IPS-18a (cell line): ENCODE measurements at regions not wholly inside any gene's neighbourhood (a gene's known extent, or its start where the extent isn't known, plus 50 kb on each side); places are given as distances from the start of the nearest gene placed in this dataset.
"Not testable (repeated sequence)": the region's sequence is repeated elsewhere in the genome, so short reads cannot be mapped to it uniquely, and the experiment has no call there.

Experiments
- H3K27ac ChIP-seq: one replicate; pipeline ENCODE4 v1.5.1; 2013; ENCODE audit warnings: low read length
- H3K27me3 ChIP-seq: one replicate; pipeline ENCODE4 v1.6.1; 2013; ENCODE audit warnings: mild to moderate bottlenecking, low read length; ENCODE audit not compliant: control insufficient read depth, insufficient read depth
- H3K36me3 ChIP-seq: one replicate; pipeline ENCODE4 v1.6.1; 2013; ENCODE audit warnings: low read depth, low read length; ENCODE audit not compliant: control insufficient read depth
- H3K4me1 ChIP-seq: one replicate; pipeline ENCODE4 v1.6.1; 2013; ENCODE audit warnings: low read depth, low read length; ENCODE audit not compliant: control insufficient read depth
- H3K4me3 ChIP-seq: one replicate; pipeline ENCODE4 v1.5.1; 2013; ENCODE audit warnings: low read length
- H3K9ac ChIP-seq: one replicate; pipeline ENCODE4 v1.6.1; 2013; ENCODE audit warnings: mild to moderate bottlenecking, low read length, moderate library complexity
- H3K9me3 ChIP-seq: one replicate; pipeline ENCODE4 v1.6.1; 2013; ENCODE audit warnings: low read depth, low read length; ENCODE audit not compliant: control insufficient read depth

DNA sequence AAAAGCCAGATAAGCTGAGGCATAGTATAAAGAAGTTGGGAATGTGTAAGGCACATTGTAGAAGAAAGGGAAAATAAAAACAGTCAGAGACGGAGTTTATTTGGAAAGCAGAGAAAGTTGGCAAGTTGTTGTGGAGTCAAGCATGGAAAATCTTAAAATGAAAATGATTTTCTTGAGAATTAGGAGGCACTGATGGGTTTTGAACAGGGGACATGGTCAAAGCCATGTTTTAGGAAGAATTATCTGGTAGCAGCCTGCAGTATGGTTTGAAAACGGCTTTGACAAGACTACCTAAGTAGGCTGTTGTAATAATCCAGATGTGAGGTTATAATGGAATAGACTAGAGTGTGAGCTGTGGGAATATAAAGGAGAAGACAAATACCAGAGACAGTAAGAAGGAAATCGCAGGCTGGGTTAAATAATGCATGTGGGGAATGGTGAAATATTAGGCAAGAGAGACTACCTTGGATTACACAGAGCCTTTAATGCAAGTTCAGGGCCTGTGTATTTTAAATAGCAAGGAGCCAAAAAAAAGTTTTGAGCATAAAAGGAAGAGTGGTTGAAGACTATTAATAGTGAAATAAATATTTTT lies 130.4 kb upstream of the MEOX2 start:
- Histone ChIP-seq H3K4me1 (no peaks in the 10 kb centered on the region), H3K4me3 (no peak overlapping the region), H3K9ac (no peak overlapping the region), H3K27me3 (no peaks in the 10 kb centered on the region), H3K9me3 (no peaks in the 10 kb centered on the region), H3K27ac (no peak overlapping the region), H3K36me3 (no peaks in the 10 kb centered on the region)

DNA sequence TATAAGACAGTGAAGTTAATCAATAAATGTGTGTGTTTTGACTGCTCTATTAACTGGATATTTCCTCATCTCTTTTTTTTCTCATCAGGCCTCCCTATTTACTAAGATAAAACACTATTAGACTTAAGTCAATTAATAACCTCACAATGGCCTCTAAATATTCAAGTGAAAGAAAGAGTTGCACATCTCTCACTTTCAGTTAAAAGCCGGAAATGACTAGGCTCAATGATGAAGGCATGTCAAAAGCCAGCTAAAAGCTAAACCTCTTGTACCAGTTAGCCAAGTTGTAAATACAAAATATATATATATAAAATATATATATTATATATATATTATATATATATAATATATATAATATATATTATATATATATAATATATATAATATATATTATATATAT lies 127.0 kb upstream of the MEOX2 start:
- no peak overlapping the region for H3K27ac ChIP-seq
- H3K9me3 ChIP-seq = no peaks in the 10 kb centered on the region
- no peaks in the 10 kb centered on the region for H3K36me3 ChIP-seq
- no peak overlapping the region for H3K4me3 ChIP-seq
- no peak overlapping the region for H3K9ac ChIP-seq
- H3K4me1 ChIP-seq = no peaks in the 10 kb centered on the region
- H3K27me3 ChIP-seq = no peaks in the 10 kb centered on the region

GRCh38 chr7:15810383-15810782 lies 123.9 kb upstream of the MEOX2 start:
- not testable (repeated sequence) for H3K4me3 ChIP-seq, H3K9me3 ChIP-seq, H3K36me3 ChIP-seq, H3K9ac ChIP-seq, H3K27ac ChIP-seq, H3K27me3 ChIP-seq, H3K4me1 ChIP-seq

GRCh38 chr7:15809936-15810335 lies 123.5 kb upstream of the MEOX2 start:
- H3K4me3 ChIP-seq, H3K36me3 ChIP-seq, H3K9ac ChIP-seq, H3K27ac ChIP-seq, H3K9me3 ChIP-seq, H3K27me3 ChIP-seq, H3K4me1 ChIP-seq: not testable (repeated sequence)

- Histone ChIP-seq H3K27me3 (no peaks in the 10 kb centered on the region), H3K4me1 (no peaks in the 10 kb centered on the region), H3K4me3 (no peak overlapping the region), H3K27ac (no peak overlapping the region), H3K9me3 (no peaks in the 10 kb centered on the region), H3K36me3 (no peaks in the 10 kb centered on the region), H3K9ac (no peak overlapping the region)
Observed at GRCh38 chr7:15805891-15806290, 119.4 kb upstream of the MEOX2 start.

DNA sequence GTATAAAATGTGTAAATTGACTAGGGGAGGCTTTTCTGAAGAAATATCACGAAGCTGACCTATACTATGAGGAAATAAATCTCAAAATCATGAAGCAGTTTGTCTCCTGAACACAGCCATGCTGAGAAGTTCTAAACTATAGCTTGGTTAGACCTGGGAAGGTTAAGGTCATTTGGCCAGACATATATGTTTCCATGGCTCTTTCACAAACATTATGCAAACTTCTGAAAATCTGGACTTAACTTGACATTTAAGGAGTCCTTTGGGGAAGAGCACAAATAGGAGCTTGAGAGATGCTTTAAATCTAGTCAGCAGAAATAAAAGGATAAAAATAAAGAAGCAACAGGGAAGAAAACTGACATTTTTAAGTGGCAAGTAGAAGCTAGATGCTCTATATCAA lies 115.9 kb upstream of the MEOX2 start:
- no peak overlapping the region for H3K9ac ChIP-seq
- no peaks in the 10 kb centered on the region for H3K4me1 ChIP-seq
- no peaks in the 10 kb centered on the region for H3K27me3 ChIP-seq

GRCh38 chr7:15801551-15801950 lies 115.1 kb upstream of the MEOX2 start:
- no peaks in the 10 kb centered on the region for H3K27me3 ChIP-seq
- no peak overlapping the region for H3K27ac ChIP-seq
- no peaks in the 10 kb centered on the region for H3K4me1 ChIP-seq
- H3K36me3 ChIP-seq = no peaks in the 10 kb centered on the region
- no peak overlapping the region for H3K4me3 ChIP-seq
- H3K9ac ChIP-seq = no peak overlapping the region
- no peaks in the 10 kb centered on the region for H3K9me3 ChIP-seq

More for the DNA sequence above, 115.9 kb upstream of the MEOX2 start:
- H3K4me3 ChIP-seq = no peak overlapping the region
- no peaks in the 10 kb centered on the region for H3K36me3 ChIP-seq
- H3K27ac ChIP-seq = no peak overlapping the region
- H3K9me3 ChIP-seq = no peaks in the 10 kb centered on the region

GRCh38 chr7:15801041-15801440 lies 114.6 kb upstream of the MEOX2 start:
- Histone ChIP-seq H3K27me3 (no peaks in the 10 kb centered on the region), H3K4me1 (no peaks in the 10 kb centered on the region), H3K9me3 (no peaks in the 10 kb centered on the region), H3K36me3 (no peaks in the 10 kb centered on the region), H3K4me3 (no peak overlapping the region), H3K27ac (no peak overlapping the region), H3K9ac (no peak overlapping the region)

GRCh38 chr7:15798081-15798480 lies 111.6 kb upstream of the MEOX2 start:
- Histone ChIP-seq H3K4me1 (no peaks in the 10 kb centered on the region), H3K36me3 (no peaks in the 10 kb centered on the region), H3K4me3 (no peak overlapping the region), H3K9ac (no peak overlapping the region), H3K9me3 (no peaks in the 10 kb centered on the region), H3K27ac (no peak overlapping the region), H3K27me3 (no peaks in the 10 kb centered on the region)

GRCh38 chr7:15795393-15795792 lies 108.9 kb upstream of the MEOX2 start:
- Histone ChIP-seq H3K27me3 (no peaks in the 10 kb centered on the region), H3K4me3 (no peak overlapping the region), H3K27ac (no peak overlapping the region), H3K9me3 (no peaks in the 10 kb centered on the region), H3K4me1 (no peaks in the 10 kb centered on the region), H3K36me3 (no peaks in the 10 kb centered on the region), H3K9ac (no peak overlapping the region)

- no peaks in the 10 kb centered on the region for H3K4me1 ChIP-seq
- H3K9me3 ChIP-seq = no peaks in the 10 kb centered on the region
- no peak overlapping the region for H3K27ac ChIP-seq
- H3K36me3 ChIP-seq = no peaks in the 10 kb centered on the region
- H3K9ac ChIP-seq = no peak overlapping the region
- H3K27me3 ChIP-seq = no peaks in the 10 kb centered on the region
- no peak overlapping the region for H3K4me3 ChIP-seq
Observed at GRCh38 chr7:15794801-15795200, 108.3 kb upstream of the MEOX2 start.

GRCh38 chr7:15784694-15785030 lies 98.2 kb upstream of the MEOX2 start:
- Histone ChIP-seq H3K9me3 (no peaks in the 10 kb centered on the region), H3K4me3 (no peak overlapping the region), H3K36me3 (no peaks in the 10 kb centered on the region), H3K4me1 (peaks cover 12% of the 10 kb centered on the region), H3K27ac (no peak overlapping the region), H3K27me3 (no peaks in the 10 kb centered on the region), H3K9ac (no peak overlapping the region)
